HEK293 (cell line): ENCODE measurements at regions not wholly inside any gene's neighbourhood (a gene's known extent, or its start where the extent isn't known, plus 50 kb on each side); places are given as distances from the start of the nearest gene placed in this dataset.
"Not testable (repeated sequence)": the region's sequence is repeated elsewhere in the genome, so short reads cannot be mapped to it uniquely, and the experiment has no call there.

Source experiments
- CTCF ChIA-PET: fragments of 350-600 bp; formaldehyde crosslinking; extraction: SDS; loops from one replicate; lab custom pipeline; 2021; ENCODE audit warnings: antibody characterized with exemption; lab: Yijun Ruan, JAX
- POLR2A ChIA-PET: fragments of 300-600 bp; formaldehyde crosslinking; extraction: SDS; loops from one replicate; lab custom pipeline; 2020; ENCODE audit warnings: antibody characterized with exemption, inconsistent platforms; lab: Yijun Ruan, JAX
- H3K27ac ChIP-seq: fragments of 200-500 bp; sonication (Bioruptor generic); 2 replicates; pipeline ENCODE4 v1.5.1; 2014; ENCODE audit warnings: low read depth, low read length, control low read depth, inconsistent platforms; ENCODE audit errors: extremely low read depth
- H3K36me3 ChIP-seq, 2 experiments: fragments of 200-500 bp in 1 of 2; sonication (Bioruptor generic) in 1 of 2; 1 replicate in 1 of 2; 2 replicates in 1 of 2; pipeline ENCODE4 v1.5.1; 2014 to 2017; ENCODE audit warnings: inconsistent platforms in 2 of 2, low read length in 2 of 2; ENCODE audit not compliant: control insufficient read depth in 2 of 2, insufficient read depth in 1 of 2
- H3K4me1 ChIP-seq: fragments of 200-500 bp; sonication (Bioruptor generic); 2 replicates; pipeline ENCODE4 v1.5.1; 2014; ENCODE audit warnings: mild to moderate bottlenecking, low read length, inconsistent platforms; ENCODE audit not compliant: control insufficient read depth, insufficient read depth
- H3K4me3 ChIP-seq: 2 replicates; pipeline ENCODE4 v1.5.1; 2011; ENCODE audit warnings: low read depth, mild to moderate bottlenecking, control low read depth, low read length, moderate library complexity
- H3K9me3 ChIP-seq: fragments of 200-500 bp; sonication (Bioruptor generic); 2 replicates; pipeline ENCODE4 v1.5.1; 2014; ENCODE audit warnings: low read depth, low read length, inconsistent platforms; ENCODE audit not compliant: control insufficient read depth, insufficient read depth
- ATF2 ChIP-seq: fragments of 450-650 bp; formaldehyde crosslinking; IDR thresholded peaks from 2 replicates; pipeline ENCODE4 v1.5.1; 2016; ENCODE audit warnings: missing biosample characterization, missing genetic modification characterization, low read depth
- HIC1 ChIP-seq: fragments of 450-650 bp; formaldehyde crosslinking; IDR thresholded peaks from 2 replicates; pipeline ENCODE4 v1.5.1; 2016; ENCODE audit warnings: missing biosample characterization, missing genetic modification characterization
- KLF9 ChIP-seq: fragments of 450-650 bp; formaldehyde crosslinking; IDR thresholded peaks from 2 replicates; pipeline ENCODE4 v1.5.1; 2016; ENCODE audit warnings: missing biosample characterization, missing genetic modification characterization, low read depth
- OVOL3 ChIP-seq: fragments of 450-650 bp; formaldehyde crosslinking; IDR thresholded peaks from 2 replicates; pipeline ENCODE4 v1.5.1; 2016; ENCODE audit warnings: missing biosample characterization, missing genetic modification characterization
- PRDM1 ChIP-seq: fragments of 450-650 bp; formaldehyde crosslinking; IDR thresholded peaks from 2 replicates; pipeline ENCODE4; 2016; ENCODE audit warnings: missing biosample characterization, missing genetic modification characterization
- SALL2 ChIP-seq: fragments of 450-650 bp; formaldehyde crosslinking; IDR thresholded peaks from 2 replicates; pipeline ENCODE4 v1.5.0; 2017; ENCODE audit warnings: missing biosample characterization, mild to moderate bottlenecking, missing genetic modification characterization, borderline replicate concordance
- SP3 ChIP-seq: fragments of 450-650 bp; formaldehyde crosslinking; IDR thresholded peaks from 2 replicates; pipeline ENCODE4 v1.5.1; 2016; ENCODE audit warnings: missing biosample characterization, missing genetic modification characterization
- ZFP69B ChIP-seq: fragments of 450-650 bp; formaldehyde crosslinking; IDR thresholded peaks from 2 replicates; pipeline ENCODE4 v1.5.1; 2016; ENCODE audit warnings: missing biosample characterization, missing genetic modification characterization
- ZNF112 ChIP-seq: fragments of 450-650 bp; formaldehyde crosslinking; IDR thresholded peaks from 2 replicates; pipeline ENCODE4 v1.5.0; 2017; ENCODE audit warnings: missing biosample characterization, missing genetic modification characterization
- ZNF157 ChIP-seq: fragments of 450-650 bp; formaldehyde crosslinking; IDR thresholded peaks from 2 replicates; pipeline ENCODE4 v1.5.1; 2016; ENCODE audit warnings: missing biosample characterization, missing genetic modification characterization
- ZNF394 ChIP-seq: fragments of 450-650 bp; formaldehyde crosslinking; IDR thresholded peaks from 2 replicates; pipeline ENCODE4 v1.5.1; 2016; ENCODE audit warnings: missing biosample characterization, missing genetic modification characterization, mild to moderate bottlenecking, moderate library complexity, borderline replicate concordance
- ZNF473 ChIP-seq: fragments of 450-650 bp; formaldehyde crosslinking; IDR thresholded peaks from 2 replicates; pipeline ENCODE4 v1.5.1; 2017; ENCODE audit warnings: missing biosample characterization, missing genetic modification characterization
- ZNF596 ChIP-seq: fragments of 450-650 bp; IDR thresholded peaks from 2 replicates; pipeline ENCODE4 v1.5.0; 2018; ENCODE audit warnings: missing biosample characterization, mild to moderate bottlenecking, missing genetic modification characterization, moderate library complexity
- ZNF610 ChIP-seq: fragments of 450-650 bp; formaldehyde crosslinking; IDR thresholded peaks from 2 replicates; pipeline ENCODE4 v1.5.1; 2016; ENCODE audit warnings: missing biosample characterization, missing genetic modification characterization, borderline replicate concordance
- ZNF623 ChIP-seq: fragments of 450-650 bp; formaldehyde crosslinking; IDR thresholded peaks from 2 replicates; pipeline ENCODE4 v1.5.1; 2016; ENCODE audit warnings: missing biosample characterization, missing genetic modification characterization
- ZNF629 ChIP-seq: fragments of 450-650 bp; formaldehyde crosslinking; IDR thresholded peaks from 2 replicates; pipeline ENCODE4 v1.5.1; 2017; ENCODE audit warnings: missing biosample characterization, missing genetic modification characterization
- ZNF701 ChIP-seq: fragments of 450-650 bp; formaldehyde crosslinking; IDR thresholded peaks from 2 replicates; pipeline ENCODE4 v1.5.1; 2016; ENCODE audit warnings: missing biosample characterization, missing genetic modification characterization
- ZNF768 ChIP-seq: fragments of 450-650 bp; formaldehyde crosslinking; IDR thresholded peaks from 2 replicates; pipeline ENCODE4 v1.5.1; 2018; ENCODE audit warnings: missing biosample characterization, mild to moderate bottlenecking, missing genetic modification characterization
- ZNF777 ChIP-seq: fragments of 450-650 bp; formaldehyde crosslinking; IDR thresholded peaks from 2 replicates; pipeline ENCODE4 v1.5.1; 2017; ENCODE audit warnings: missing biosample characterization, missing genetic modification characterization, borderline replicate concordance
- ZNF791 ChIP-seq: fragments of 450-650 bp; formaldehyde crosslinking; IDR thresholded peaks from 2 replicates; pipeline ENCODE4 v1.5.1; 2016; ENCODE audit warnings: missing biosample characterization, missing genetic modification characterization
- TF ChIP-seq, protein P1 (sequence below): fragments of 450-650 bp; formaldehyde crosslinking; IDR thresholded peaks from 2 replicates; pipeline ENCODE4 v1.5.1; 2016; ENCODE audit warnings: missing biosample characterization, missing genetic modification characterization
- TF ChIP-seq, protein P2 (sequence below): fragments of 450-650 bp; formaldehyde crosslinking; IDR thresholded peaks from 2 replicates; pipeline ENCODE4 v1.5.1; 2016; ENCODE audit warnings: missing biosample characterization, missing genetic modification characterization, borderline replicate concordance
- TF ChIP-seq, protein P3 (sequence below): fragments of 450-650 bp; formaldehyde crosslinking; IDR thresholded peaks from 2 replicates; pipeline ENCODE4; 2016; ENCODE audit warnings: missing biosample characterization, missing genetic modification characterization

GRCh38 chr4:64738240-64738639 is 329.0 kb upstream of the TECRL start:
- ChIA-PET POLR2A (no interaction called here), CTCF (interaction anchor here (0.5 kb wide), 1 partner anchor 87 kb away, joined by 3 read pairs; no protein-coding TSS in a partner anchor)
- Histone ChIP-seq H3K4me1 (no peaks in the 10 kb centered on the region), H3K9me3 (no peaks in the 10 kb centered on the region), H3K4me3 (no peak overlapping the region), H3K36me3 (no peaks in the 10 kb centered on the region), H3K27ac (no peak overlapping the region)
- TF ChIP-seq ZNF777 (no peak), HIC1 (tag by site-specific recombination) (no peak), PRDM1 (tag by site-specific recombination) (no peak), ZNF629 (tag by site-specific recombination) (no peak), ZNF610 (tag by site-specific recombination) (no peak), ZFP69B (no peak), ZNF596 (tag by site-specific recombination) (no peak), ZNF473 (no peak), ZNF394 (tag by site-specific recombination) (no peak), ZNF791 (tag by site-specific recombination) (no peak), ATF2 (no peak), SP3 (tag by site-specific recombination) (no peak), OVOL3 (tag by site-specific recombination) (no peak), ZNF623 (tag by site-specific recombination) (no peak), KLF9 (no peak), ZNF157 (no peak), ZNF112 (tag by site-specific recombination) (no peak), ZNF768 (tag by site-specific recombination) (no peak)

DNA sequence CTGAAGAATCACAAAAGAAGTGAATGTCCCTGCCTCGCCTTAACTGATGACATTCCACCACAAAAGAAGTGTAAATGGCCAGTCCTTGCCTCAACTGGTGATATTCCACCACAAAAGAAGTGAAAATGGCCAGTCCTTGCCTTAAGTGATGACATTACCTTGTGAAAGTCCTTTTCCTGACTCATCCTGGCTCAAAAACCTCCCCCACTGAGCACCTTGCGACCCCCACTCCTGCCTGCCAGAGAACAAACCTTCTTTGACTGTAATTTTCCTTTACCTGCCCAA is 328.5 kb upstream of the TECRL start:
- H3K27ac ChIP-seq, H3K4me1 ChIP-seq, H3K9me3 ChIP-seq, POLR2A ChIA-PET, H3K36me3 ChIP-seq, H3K4me3 ChIP-seq: not testable (repeated sequence)
- CTCF ChIA-PET: interaction anchor here (0.5 kb wide), 1 partner anchor 88 kb away, joined by 3 read pairs; no protein-coding TSS in a partner anchor

- no peak overlapping the region for H3K27ac ChIP-seq
- ChIA-PET CTCF (no interaction called here), POLR2A (no interaction called here)
- H3K4me1 ChIP-seq: no peaks in the 10 kb centered on the region
- H3K4me3 ChIP-seq: no peak overlapping the region
- H3K36me3 ChIP-seq: no peaks in the 10 kb centered on the region
- no peaks in the 10 kb centered on the region for H3K9me3 ChIP-seq
- TF ChIP-seq, protein P1, sequence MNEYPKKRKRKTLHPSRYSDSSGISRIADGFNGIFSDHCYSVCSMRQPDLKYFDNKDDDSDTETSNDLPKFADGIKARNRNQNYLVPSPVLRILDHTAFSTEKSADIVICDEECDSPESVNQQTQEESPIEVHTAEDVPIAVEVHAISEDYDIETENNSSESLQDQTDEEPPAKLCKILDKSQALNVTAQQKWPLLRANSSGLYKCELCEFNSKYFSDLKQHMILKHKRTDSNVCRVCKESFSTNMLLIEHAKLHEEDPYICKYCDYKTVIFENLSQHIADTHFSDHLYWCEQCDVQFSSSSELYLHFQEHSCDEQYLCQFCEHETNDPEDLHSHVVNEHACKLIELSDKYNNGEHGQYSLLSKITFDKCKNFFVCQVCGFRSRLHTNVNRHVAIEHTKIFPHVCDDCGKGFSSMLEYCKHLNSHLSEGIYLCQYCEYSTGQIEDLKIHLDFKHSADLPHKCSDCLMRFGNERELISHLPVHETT (tag by site-specific recombination): no peak
- TF ChIP-seq, protein P2, sequence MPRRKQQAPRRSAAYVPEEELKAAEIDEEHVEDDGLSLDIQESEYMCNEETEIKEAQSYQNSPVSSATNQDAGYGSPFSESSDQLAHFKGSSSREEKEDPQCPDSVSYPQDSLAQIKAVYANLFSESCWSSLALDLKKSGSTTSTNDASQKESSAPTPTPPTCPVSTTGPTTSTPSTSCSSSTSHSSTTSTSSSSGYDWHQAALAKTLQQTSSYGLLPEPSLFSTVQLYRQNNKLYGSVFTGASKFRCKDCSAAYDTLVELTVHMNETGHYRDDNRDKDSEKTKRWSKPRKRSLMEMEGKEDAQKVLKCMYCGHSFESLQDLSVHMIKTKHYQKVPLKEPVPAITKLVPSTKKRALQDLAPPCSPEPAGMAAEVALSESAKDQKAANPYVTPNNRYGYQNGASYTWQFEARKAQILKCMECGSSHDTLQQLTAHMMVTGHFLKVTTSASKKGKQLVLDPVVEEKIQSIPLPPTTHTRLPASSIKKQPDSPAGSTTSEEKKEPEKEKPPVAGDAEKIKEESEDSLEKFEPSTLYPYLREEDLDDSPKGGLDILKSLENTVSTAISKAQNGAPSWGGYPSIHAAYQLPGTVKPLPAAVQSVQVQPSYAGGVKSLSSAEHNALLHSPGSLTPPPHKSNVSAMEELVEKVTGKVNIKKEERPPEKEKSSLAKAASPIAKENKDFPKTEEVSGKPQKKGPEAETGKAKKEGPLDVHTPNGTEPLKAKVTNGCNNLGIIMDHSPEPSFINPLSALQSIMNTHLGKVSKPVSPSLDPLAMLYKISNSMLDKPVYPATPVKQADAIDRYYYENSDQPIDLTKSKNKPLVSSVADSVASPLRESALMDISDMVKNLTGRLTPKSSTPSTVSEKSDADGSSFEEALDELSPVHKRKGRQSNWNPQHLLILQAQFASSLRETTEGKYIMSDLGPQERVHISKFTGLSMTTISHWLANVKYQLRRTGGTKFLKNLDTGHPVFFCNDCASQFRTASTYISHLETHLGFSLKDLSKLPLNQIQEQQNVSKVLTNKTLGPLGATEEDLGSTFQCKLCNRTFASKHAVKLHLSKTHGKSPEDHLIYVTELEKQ: no peak
- no peak for TF ChIP-seq ZNF777
- no peak for TF ChIP-seq SALL2 (tag by site-specific recombination)
- TF ChIP-seq, protein P3, sequence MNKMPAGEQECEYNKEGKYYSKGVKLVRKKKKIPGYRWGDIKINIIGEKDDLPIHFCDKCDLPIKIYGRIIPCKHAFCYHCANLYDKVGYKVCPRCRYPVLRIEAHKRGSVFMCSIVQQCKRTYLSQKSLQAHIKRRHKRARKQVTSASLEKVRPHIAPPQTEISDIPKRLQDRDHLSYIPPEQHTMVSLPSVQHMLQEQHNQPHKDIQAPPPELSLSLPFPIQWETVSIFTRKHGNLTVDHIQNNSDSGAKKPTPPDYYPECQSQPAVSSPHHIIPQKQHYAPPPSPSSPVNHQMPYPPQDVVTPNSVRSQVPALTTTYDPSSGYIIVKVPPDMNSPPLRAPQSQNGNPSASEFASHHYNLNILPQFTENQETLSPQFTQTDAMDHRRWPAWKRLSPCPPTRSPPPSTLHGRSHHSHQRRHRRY: no peak
- TF ChIP-seq ZNF701: no peak
These were observed 328.0 kb upstream of the TECRL start for GRCh38 chr4:64737026-64737853.
